ENCODE measurements at regions not wholly inside any gene's neighbourhood (a gene's known extent, or its start where the extent isn't known, plus 50 kb on each side); places are given as distances from the start of the nearest gene placed in this dataset.

DNA sequence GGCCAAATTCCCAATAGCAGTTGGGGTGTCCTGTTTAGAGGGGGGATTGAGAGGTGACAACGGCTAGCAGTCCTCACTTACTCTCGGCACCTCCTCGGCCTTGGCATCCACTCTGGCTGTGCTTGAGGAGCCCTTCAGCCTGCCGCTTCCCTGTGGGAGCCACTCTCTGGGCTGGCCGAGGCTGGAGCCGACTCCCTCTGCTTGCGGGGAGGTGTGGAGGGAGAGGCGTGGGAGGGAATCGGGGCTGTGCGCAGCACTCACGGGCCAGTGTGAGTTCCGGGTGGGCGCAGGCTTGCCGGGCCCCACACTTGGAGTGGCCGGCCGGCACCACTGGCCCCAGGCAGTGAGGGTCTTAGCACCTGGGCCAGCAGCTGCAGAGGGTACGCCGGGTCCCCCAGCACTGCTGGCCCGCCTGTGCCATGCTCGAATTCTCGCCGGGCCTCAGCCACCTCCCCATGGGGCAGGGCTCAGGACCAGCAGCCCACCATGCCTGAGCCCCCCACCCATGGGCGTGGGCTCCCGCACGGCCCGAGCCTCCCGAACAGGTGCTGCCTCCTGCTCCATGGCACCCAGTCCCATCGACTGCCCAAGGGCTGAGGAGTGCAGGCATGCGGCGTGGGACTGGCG is 705.9 kb upstream of the ZNF804A start:
- H3K9ac ChIP-seq (ENCODE audit: low read length) = no peak overlapping the region
- H3K9me3 ChIP-seq (ENCODE audit: low read length) = no peaks in the 10 kb centered on the region
- H3K4me2 ChIP-seq (ENCODE audit: low read length) = no peak overlapping the region
- no peaks in the 10 kb centered on the region for H3K27me3 ChIP-seq (ENCODE audit: low read length)
- TF ChIP-seq EZH2phosphoT487 (IDR thresholded peaks at IDR 0.05; ENCODE audit: borderline replicate concordance, low read length) (no peak), EZH2 (IDR thresholded peaks at IDR 0.05; ENCODE audit: low read length, unreplicated experiment) (no peak)
- TF ChIP-seq, protein P1, sequence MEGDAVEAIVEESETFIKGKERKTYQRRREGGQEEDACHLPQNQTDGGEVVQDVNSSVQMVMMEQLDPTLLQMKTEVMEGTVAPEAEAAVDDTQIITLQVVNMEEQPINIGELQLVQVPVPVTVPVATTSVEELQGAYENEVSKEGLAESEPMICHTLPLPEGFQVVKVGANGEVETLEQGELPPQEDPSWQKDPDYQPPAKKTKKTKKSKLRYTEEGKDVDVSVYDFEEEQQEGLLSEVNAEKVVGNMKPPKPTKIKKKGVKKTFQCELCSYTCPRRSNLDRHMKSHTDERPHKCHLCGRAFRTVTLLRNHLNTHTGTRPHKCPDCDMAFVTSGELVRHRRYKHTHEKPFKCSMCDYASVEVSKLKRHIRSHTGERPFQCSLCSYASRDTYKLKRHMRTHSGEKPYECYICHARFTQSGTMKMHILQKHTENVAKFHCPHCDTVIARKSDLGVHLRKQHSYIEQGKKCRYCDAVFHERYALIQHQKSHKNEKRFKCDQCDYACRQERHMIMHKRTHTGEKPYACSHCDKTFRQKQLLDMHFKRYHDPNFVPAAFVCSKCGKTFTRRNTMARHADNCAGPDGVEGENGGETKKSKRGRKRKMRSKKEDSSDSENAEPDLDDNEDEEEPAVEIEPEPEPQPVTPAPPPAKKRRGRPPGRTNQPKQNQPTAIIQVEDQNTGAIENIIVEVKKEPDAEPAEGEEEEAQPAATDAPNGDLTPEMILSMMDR (conservative IDR thresholded peaks at IDR 0.05; ENCODE audit: low read depth, low read length) = no peak
- no peaks in the 10 kb centered on the region for H4K20me1 ChIP-seq (ENCODE audit: low read length)
- no peaks in the 10 kb centered on the region for H3K36me3 ChIP-seq (ENCODE audit: low read depth, low read length)
- H3K9me2 ChIP-seq (replicated peaks; ENCODE audit: low read length) = no peaks in the 10 kb centered on the region
- no peak overlapping the region for H2AFZ ChIP-seq (ENCODE audit: low read length)
- intact Hi-C loops (cut with micrococcal nuclease) = no loop called here
- no peaks in the 10 kb centered on the region for H3K79me2 ChIP-seq (ENCODE audit: low read length)
- no TSS peak for BruUV-seq (replicated peaks)
- H3K27ac ChIP-seq (ENCODE audit: low read length) = no peak overlapping the region
- ChIA-PET CTCF (no interaction called here), POLR2A (ENCODE audit: unreplicated experiment) (no interaction called here)
- H3F3A ChIP-seq (ENCODE audit: low read length, unreplicated experiment) = no peaks in the 10 kb centered on the region
- H3K4me3 ChIP-seq (ENCODE audit: low read length) = no peak overlapping the region
- no peak for DNase-seq
- ATAC-seq = no peak
- no peaks in the 10 kb centered on the region for H3K4me1 ChIP-seq (ENCODE audit: insufficient read depth, low read length)

DNA sequence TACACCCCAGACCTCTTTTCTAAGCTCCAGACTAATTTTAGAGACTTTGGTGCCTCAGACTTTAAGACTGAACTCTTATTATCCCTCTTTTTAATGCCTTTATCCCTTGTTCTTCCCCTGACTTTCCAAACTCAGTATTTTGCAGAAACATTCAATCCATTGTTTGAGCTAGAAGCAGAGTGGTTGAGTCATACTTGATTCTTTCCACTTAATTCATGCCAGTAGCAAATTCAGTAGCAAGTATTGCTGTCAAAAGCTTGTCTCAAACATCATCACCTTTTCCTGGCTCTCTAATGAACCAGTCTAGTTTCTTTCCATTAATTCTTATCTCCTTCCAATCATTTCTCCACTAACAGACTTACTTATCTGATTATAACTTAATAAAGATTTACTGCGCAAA is 699.7 kb upstream of the ZNF804A start:
- no peaks in the 10 kb centered on the region for H3K27me3 ChIP-seq (ENCODE audit: low read length)
- no peaks in the 10 kb centered on the region for H4K20me1 ChIP-seq (ENCODE audit: low read length)
- H3K9me2 ChIP-seq (replicated peaks; ENCODE audit: low read length) = no peaks in the 10 kb centered on the region
- H3K4me2 ChIP-seq (ENCODE audit: low read length) = no peak overlapping the region
- BruUV-seq (replicated peaks) = no TSS peak
- no peak overlapping the region for H2AFZ ChIP-seq (ENCODE audit: low read length)
- no peak overlapping the region for H3K27ac ChIP-seq (ENCODE audit: low read length)
- POLR2A ChIA-PET (ENCODE audit: unreplicated experiment) = no interaction called here
- H3K9me3 ChIP-seq (ENCODE audit: low read length) = no peaks in the 10 kb centered on the region
- no peaks in the 10 kb centered on the region for H3K79me2 ChIP-seq (ENCODE audit: low read length)
- peak; percentile 30 for DNase-seq
- intact Hi-C loops (cut with micrococcal nuclease) = no loop called here
- peak; percentile 70 for ATAC-seq
- H3F3A ChIP-seq (ENCODE audit: low read length, unreplicated experiment) = no peaks in the 10 kb centered on the region
- no peak overlapping the region for H3K9ac ChIP-seq (ENCODE audit: low read length)
- H3K4me1 ChIP-seq (ENCODE audit: insufficient read depth, low read length) = peaks cover 10% of the 10 kb centered on the region
- no peaks in the 10 kb centered on the region for H3K36me3 ChIP-seq (ENCODE audit: low read depth, low read length)
- no peak overlapping the region for H3K4me3 ChIP-seq (ENCODE audit: low read length)
- CTCF ChIA-PET = no interaction called here
- TF ChIP-seq EZH2 (IDR thresholded peaks at IDR 0.05; ENCODE audit: low read length, unreplicated experiment) = no peak
- TF ChIP-seq, protein P1 (conservative IDR thresholded peaks at IDR 0.05; ENCODE audit: low read depth, low read length) = no peak
- TF ChIP-seq EZH2phosphoT487 (IDR thresholded peaks at IDR 0.05; ENCODE audit: borderline replicate concordance, low read length) = no peak

DNA sequence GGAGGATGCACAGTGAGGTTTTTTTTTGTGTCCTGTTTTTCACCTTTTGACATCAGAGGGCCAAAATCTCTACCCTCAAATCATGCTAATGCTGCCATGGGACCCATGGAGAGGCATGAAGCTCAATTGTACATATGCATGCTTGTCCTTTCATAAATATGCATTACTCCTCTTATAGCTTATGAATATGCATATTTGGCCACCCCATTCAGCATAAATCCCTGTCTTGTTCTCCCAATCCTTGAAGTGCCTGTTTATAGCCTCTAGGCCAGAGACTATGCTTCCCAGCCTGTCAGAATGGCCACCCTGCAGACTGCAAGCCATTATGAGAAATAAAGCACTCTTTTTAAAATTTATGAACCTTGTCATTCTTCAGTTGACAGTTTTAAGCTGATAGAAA is 696.4 kb upstream of the ZNF804A start:
- no peak overlapping the region for H2AFZ ChIP-seq (ENCODE audit: low read length)
- no peak overlapping the region for H3K9ac ChIP-seq (ENCODE audit: low read length)
- no peak for DNase-seq
- CTCF ChIA-PET = no interaction called here
- TF ChIP-seq EZH2phosphoT487 (IDR thresholded peaks at IDR 0.05; ENCODE audit: borderline replicate concordance, low read length) (no peak), EZH2 (IDR thresholded peaks at IDR 0.05; ENCODE audit: low read length, unreplicated experiment) (no peak)
- TF ChIP-seq, protein P1 (conservative IDR thresholded peaks at IDR 0.05; ENCODE audit: low read depth, low read length) = no peak
- no peak overlapping the region for H3K4me3 ChIP-seq (ENCODE audit: low read length)
- no peak overlapping the region for H3K4me2 ChIP-seq (ENCODE audit: low read length)
- H3K36me3 ChIP-seq (ENCODE audit: low read depth, low read length) = no peaks in the 10 kb centered on the region
- ATAC-seq = no peak
- peaks cover 11% of the 10 kb centered on the region for H3K4me1 ChIP-seq (ENCODE audit: insufficient read depth, low read length)
- H4K20me1 ChIP-seq (ENCODE audit: low read length) = no peaks in the 10 kb centered on the region
- BruUV-seq (replicated peaks) = no TSS peak
- H3K27ac ChIP-seq (ENCODE audit: low read length) = no peak overlapping the region
- H3K9me2 ChIP-seq (replicated peaks; ENCODE audit: low read length) = no peaks in the 10 kb centered on the region
- POLR2A ChIA-PET (ENCODE audit: unreplicated experiment) = no interaction called here
- H3K79me2 ChIP-seq (ENCODE audit: low read length) = no peaks in the 10 kb centered on the region
- no peaks in the 10 kb centered on the region for H3K27me3 ChIP-seq (ENCODE audit: low read length)
- intact Hi-C loops (cut with micrococcal nuclease) = no loop called here
- no peaks in the 10 kb centered on the region for H3K9me3 ChIP-seq (ENCODE audit: low read length)
- H3F3A ChIP-seq (ENCODE audit: low read length, unreplicated experiment) = no peaks in the 10 kb centered on the region
